ENCODE measurements at regions not wholly inside any gene's neighbourhood (a gene's known extent, or its start where the extent isn't known, plus 50 kb on each side); places are given as distances from the start of the nearest gene placed in this dataset.
"Not testable (repeated sequence)": the region's sequence is repeated elsewhere in the genome, so short reads cannot be mapped to it uniquely, and the experiment has no call there.

GRCh38 chr2:106296182-106296815, 102.2 kb upstream of the UXS1 start:
- DNase-seq = no peak
- in situ Hi-C loops (cut with MboI; ENCODE audit: low pct_unique_long_range_greater_than_20kb, low sequenced_read_pairs) = loop anchor here (25.0 kb wide), 1 partner anchor 241 kb away; no protein-coding TSS in a partner anchor

- in situ Hi-C loops (cut with MboI; ENCODE audit: low pct_unique_long_range_greater_than_20kb, low sequenced_read_pairs) = loop anchor here (25.0 kb wide), 1 partner anchor 243 kb away; no protein-coding TSS in a partner anchor
- no peak for DNase-seq
Measured at GRCh38 chr2:106294182-106294581, 100.1 kb upstream of the UXS1 start.

GRCh38 chr2:106293271-106293783, 99.2 kb upstream of the UXS1 start:
- in situ Hi-C loops (cut with MboI; ENCODE audit: low pct_unique_long_range_greater_than_20kb, low sequenced_read_pairs) = loop anchor here (25.0 kb wide), 1 partner anchor 244 kb away; no protein-coding TSS in a partner anchor
- no peak for DNase-seq

GRCh38 chr2:106292627-106293026, 98.5 kb upstream of the UXS1 start:
- DNase-seq = no peak
- in situ Hi-C loops (cut with MboI; ENCODE audit: low pct_unique_long_range_greater_than_20kb, low sequenced_read_pairs) = loop anchor here (25.0 kb wide), 1 partner anchor 245 kb away; no protein-coding TSS in a partner anchor

GRCh38 chr2:106288873-106289272, 94.8 kb upstream of the UXS1 start:
- in situ Hi-C loops (cut with MboI; ENCODE audit: low pct_unique_long_range_greater_than_20kb, low sequenced_read_pairs) = loop anchor here (25.0 kb wide), 1 partner anchor 248 kb away; no protein-coding TSS in a partner anchor
- DNase-seq = no peak

GRCh38 chr2:106285237-106285829, 91.2 kb upstream of the UXS1 start:
- no peak for DNase-seq
- in situ Hi-C loops (cut with MboI; ENCODE audit: low pct_unique_long_range_greater_than_20kb, low sequenced_read_pairs) = loop anchor here (25.0 kb wide), 1 partner anchor 252 kb away; no protein-coding TSS in a partner anchor

- in situ Hi-C loops (cut with MboI; ENCODE audit: low pct_unique_long_range_greater_than_20kb, low sequenced_read_pairs) = loop anchor here (25.0 kb wide), 1 partner anchor 253 kb away; no protein-coding TSS in a partner anchor
- no peak for DNase-seq
Measured at GRCh38 chr2:106284691-106285202, 90.6 kb upstream of the UXS1 start.

GRCh38 chr2:106284255-106284654, 90.2 kb upstream of the UXS1 start:
- no peak for DNase-seq
- in situ Hi-C loops (cut with MboI; ENCODE audit: low pct_unique_long_range_greater_than_20kb, low sequenced_read_pairs) = loop anchor here (25.0 kb wide), 1 partner anchor 253 kb away; no protein-coding TSS in a partner anchor

GRCh38 chr2:106283228-106284152, 89.4 kb upstream of the UXS1 start:
- DNase-seq = not testable (repeated sequence)
- in situ Hi-C loops (cut with MboI; ENCODE audit: low pct_unique_long_range_greater_than_20kb, low sequenced_read_pairs) = loop anchor here (25.0 kb wide), 1 partner anchor 254 kb away; no protein-coding TSS in a partner anchor

GRCh38 chr2:106282462-106283170, 88.5 kb upstream of the UXS1 start:
- in situ Hi-C loops (cut with MboI; ENCODE audit: low pct_unique_long_range_greater_than_20kb, low sequenced_read_pairs) = loop anchor here (25.0 kb wide), 1 partner anchor 255 kb away; no protein-coding TSS in a partner anchor
- DNase-seq = no peak

- in situ Hi-C loops (cut with MboI; ENCODE audit: low pct_unique_long_range_greater_than_20kb, low sequenced_read_pairs) = loop anchor here (25.0 kb wide), 1 partner anchor 255 kb away; no protein-coding TSS in a partner anchor
- not testable (repeated sequence) for DNase-seq
Measured at GRCh38 chr2:106281907-106282430, 87.9 kb upstream of the UXS1 start.

- no peak for DNase-seq
- in situ Hi-C loops (cut with MboI; ENCODE audit: low pct_unique_long_range_greater_than_20kb, low sequenced_read_pairs) = loop anchor here (25.0 kb wide), 1 partner anchor 256 kb away; no protein-coding TSS in a partner anchor
Measured at GRCh38 chr2:106280722-106281446, 86.8 kb upstream of the UXS1 start.

- in situ Hi-C loops (cut with MboI; ENCODE audit: low pct_unique_long_range_greater_than_20kb, low sequenced_read_pairs) = loop anchor here (25.0 kb wide), 1 partner anchor 257 kb away; no protein-coding TSS in a partner anchor
- no peak for DNase-seq
Measured at GRCh38 chr2:106280224-106280623, 86.1 kb upstream of the UXS1 start.

- in situ Hi-C loops (cut with MboI; ENCODE audit: low pct_unique_long_range_greater_than_20kb, low sequenced_read_pairs) = loop anchor here (25.0 kb wide), 1 partner anchor 259 kb away; no protein-coding TSS in a partner anchor
- no peak for DNase-seq
Measured at GRCh38 chr2:106278112-106278876, 84.2 kb upstream of the UXS1 start.

GRCh38 chr2:106277426-106277825, 83.3 kb upstream of the UXS1 start:
- in situ Hi-C loops (cut with MboI; ENCODE audit: low pct_unique_long_range_greater_than_20kb, low sequenced_read_pairs) = loop anchor here (25.0 kb wide), 1 partner anchor 260 kb away; no protein-coding TSS in a partner anchor
- no peak for DNase-seq

- in situ Hi-C loops (cut with MboI; ENCODE audit: low pct_unique_long_range_greater_than_20kb, low sequenced_read_pairs) = loop anchor here (25.0 kb wide), 1 partner anchor 261 kb away; no protein-coding TSS in a partner anchor
- DNase-seq = no peak
Measured at GRCh38 chr2:106275971-106276370, 81.9 kb upstream of the UXS1 start.

Measured in KBM-7 (cell line).